H1 (cell line): ENCODE measurements at regions not wholly inside any gene's neighbourhood (a gene's known extent, or its start where the extent isn't known, plus 50 kb on each side); places are given as distances from the start of the nearest gene placed in this dataset.
A peak's percentile ranks its signal among the peaks of the same experiment; 100 is the strongest.

Experiments
- BACH1 ChIP-seq: IDR thresholded peaks from 2 replicates; pipeline ENCODE4 v1.6.1; 2012; ENCODE audit warnings: low read length, improper control_type of control experiment
- CBX5 ChIP-seq: fragments of 300-800, 300-1000 bp; sonication (generic); IDR thresholded peaks from 2 replicates; pipeline ENCODE4 v1.7.1; 2016; ENCODE audit warnings: antibody characterized with exemption, low read length, low read depth
- CEBPB ChIP-seq: IDR thresholded peaks from 2 replicates; pipeline ENCODE4 v1.6.1; 2012; ENCODE audit warnings: low read depth, low read length
- CHD2 ChIP-seq: IDR thresholded peaks from 2 replicates; pipeline ENCODE4 v1.6.1; 2012; ENCODE audit warnings: low read length, improper control_type of control experiment
- CREB1 ChIP-seq: IDR thresholded peaks from 2 replicates; pipeline ENCODE4 v1.6.1; 2012; ENCODE audit warnings: inconsistent platforms
- CTBP2 ChIP-seq: IDR thresholded peaks from 2 replicates; pipeline ENCODE4 v1.7.0; 2011; ENCODE audit warnings: borderline replicate concordance, mild to moderate bottlenecking, moderate library complexity, mixed read lengths, low read length; ENCODE audit not compliant: insufficient read depth, insufficient read length
- EZH2 ChIP-seq: fragments of 200-600 bp; sonication (generic); IDR thresholded peaks from 2 replicates; pipeline ENCODE4 v1.7.1; 2012; ENCODE audit warnings: low read depth, mild to moderate bottlenecking, moderate library complexity, low read length, inconsistent platforms; ENCODE audit not compliant: severe bottlenecking
- HDAC2 ChIP-seq, 2 experiments: fragments of 300-600 bp in 1 of 2; sonication (generic) in 1 of 2; IDR thresholded peaks; 2 replicates each; pipeline ENCODE4 v1.6.1; 2011 to 2012; ENCODE audit warnings: low read depth in 2 of 2, low read length in 2 of 2, mild to moderate bottlenecking in 2 of 2, moderate library complexity in 2 of 2, borderline replicate concordance in 1 of 2, inconsistent platforms in 1 of 2
- KDM1A ChIP-seq: fragments of 200-600, 300-600 bp; sonication (generic); IDR thresholded peaks from 2 replicates; pipeline ENCODE4 v1.7.1; 2016; ENCODE audit warnings: mild to moderate bottlenecking, low read length, borderline replicate concordance
- MAFK ChIP-seq: IDR thresholded peaks from 2 replicates; pipeline ENCODE4 v1.6.1; 2012; ENCODE audit warnings: low read depth, mild to moderate bottlenecking, improper control_type of control experiment, low read length
- MAX ChIP-seq: IDR thresholded peaks from 2 replicates; pipeline ENCODE4 v1.6.1; 2012; ENCODE audit warnings: inconsistent platforms
- PHF8 ChIP-seq: fragments of 200-600 bp; sonication (generic); conservative IDR thresholded peaks from 2 replicates; pipeline ENCODE4 v1.7.1; 2012; ENCODE audit warnings: low read depth, mild to moderate bottlenecking, inconsistent platforms, low read length, moderate library complexity
- POLR2A ChIP-seq, 2 experiments: IDR thresholded peaks; 1 replicate in 1 of 2; 2 replicates in 1 of 2; pipeline ENCODE4 v1.6.1; 2011; ENCODE audit warnings: low read depth in 2 of 2, low read length in 2 of 2, mild to moderate bottlenecking in 2 of 2; ENCODE audit errors: control extremely low read depth in 1 of 2
- POLR2AphosphoS5 ChIP-seq: IDR thresholded peaks from 2 replicates; pipeline ENCODE4 v1.6.1; 2011; ENCODE audit warnings: low read depth, low read length
- RAD21 ChIP-seq, 2 experiments: IDR thresholded peaks in 1 of 2; conservative IDR thresholded peaks in 1 of 2; 2 replicates each; pipeline ENCODE4 v1.6.1; 2011; ENCODE audit warnings: low read depth in 2 of 2, low read length in 2 of 2, improper control_type of control experiment in 1 of 2, inconsistent platforms in 1 of 2, mild to moderate bottlenecking in 1 of 2, moderate library complexity in 1 of 2
- RBBP5 ChIP-seq: IDR thresholded peaks from 2 replicates; pipeline ENCODE4 v1.7.1; 2012; ENCODE audit warnings: low read depth, mild to moderate bottlenecking, inconsistent platforms, low read length, moderate library complexity, borderline replicate concordance
- RXRA ChIP-seq: IDR thresholded peaks from 2 replicates; pipeline ENCODE4 v1.6.1; 2011; ENCODE audit warnings: low read depth, mild to moderate bottlenecking, low read length, moderate library complexity; ENCODE audit not compliant: insufficient read depth
- SIX5 ChIP-seq: IDR thresholded peaks from 2 replicates; pipeline ENCODE4 v1.6.1; 2011; ENCODE audit warnings: mild to moderate bottlenecking, low read depth, low read length
- SP1 ChIP-seq: IDR thresholded peaks from 2 replicates; pipeline ENCODE4 v1.6.1; 2011; ENCODE audit warnings: low read depth, low read length
- SP4 ChIP-seq: IDR thresholded peaks from 2 replicates; pipeline ENCODE4 v1.6.1; 2012; ENCODE audit warnings: low read length, inconsistent platforms
- SUZ12 ChIP-seq: fragments of 200-600 bp; sonication (generic); IDR thresholded peaks from 2 replicates; pipeline ENCODE4 v1.6.1; 2012; ENCODE audit warnings: mild to moderate bottlenecking, inconsistent platforms, low read length, moderate library complexity, mixed read lengths
- TAF1 ChIP-seq: IDR thresholded peaks from 2 replicates; pipeline ENCODE4 v1.6.1; 2011; ENCODE audit warnings: mild to moderate bottlenecking, low read depth, low read length
- TAF7 ChIP-seq: optimal IDR thresholded peaks from 2 replicates; pipeline ENCODE3; 2011; ENCODE audit warnings: low read depth, mild to moderate bottlenecking, inconsistent platforms, low read length, moderate library complexity, borderline replicate concordance
- TEAD4 ChIP-seq: IDR thresholded peaks from 2 replicates; pipeline ENCODE4 v1.6.1; 2012; ENCODE audit warnings: low read depth, low read length, inconsistent platforms, mixed read lengths
- ZNF274 ChIP-seq: IDR thresholded peaks from 2 replicates; pipeline ENCODE4 v1.7.0; 2012; ENCODE audit warnings: low read length, borderline replicate concordance; ENCODE audit errors: extremely low read depth

GRCh38 chr6:8180327-8181159 lies 78.2 kb upstream of the EEF1E1 start (continued):
- no peak for TF ChIP-seq CTBP2
- TF ChIP-seq POLR2A (IDR thresholded peaks at IDR 0.05; ENCODE audit: control extremely low read depth in 1 of 2, low read depth in 2 of 2, low read length in 2 of 2), result no peak
- no peak for TF ChIP-seq CREB1
- no peak for TF ChIP-seq CHD2
- no peak for TF ChIP-seq SP4
- no peak for TF ChIP-seq BACH1
- no peak for TF ChIP-seq CEBPB
- TF ChIP-seq HDAC2 (IDR thresholded peaks at IDR 0.05; ENCODE audit: borderline replicate concordance in 1 of 2, low read depth in 2 of 2, low read length in 2 of 2), result peak in 1 of 2 experiments; percentile 93; a peak in 1 of 4 replicates
- 0 out of 2 replicates have a peak, but pooled peaks have one; percentile 19 for TF ChIP-seq RBBP5
- no peak for TF ChIP-seq TAF7
- TF ChIP-seq TEAD4, result peak; percentile 98
- TF ChIP-seq SIX5, result no peak
- TF ChIP-seq KDM1A, result no peak
- no peak for TF ChIP-seq CBX5
- TF ChIP-seq MAX, result no peak
- peak; percentile 6 to 20; a peak in 1 of 4 replicates for TF ChIP-seq RAD21 (IDR thresholded peaks at IDR 0.05 in 1 of 2, conservative IDR thresholded peaks at IDR 0.05 in 1 of 2; ENCODE audit: low read depth in 2 of 2, low read length in 2 of 2)
- no peak for TF ChIP-seq ZNF274
- TF ChIP-seq POLR2AphosphoS5, result no peak
- TF ChIP-seq EZH2, result no peak
- no peak for TF ChIP-seq SUZ12
- 0 out of 2 replicates have a peak, but pooled peaks have one; percentile 38 for TF ChIP-seq TAF1
- TF ChIP-seq MAFK, result no peak
- TF ChIP-seq PHF8, result no peak
- TF ChIP-seq RXRA, result 0 out of 2 replicates have a peak, but pooled peaks have one; percentile 40
- peak; percentile 56; the same call in 1 of the 2 replicates for TF ChIP-seq SP1
